Fibroblast of skin of left biceps (primary cell): ENCODE measurements at regions not wholly inside any gene's neighbourhood (a gene's known extent, or its start where the extent isn't known, plus 50 kb on each side); places are given as distances from the start of the nearest gene placed in this dataset.
A peak's percentile ranks its signal among the peaks of the same experiment; 100 is the strongest.
"Not testable (repeated sequence)": the region's sequence is repeated elsewhere in the genome, so short reads cannot be mapped to it uniquely, and the experiment has no call there.

Source experiments
- DNase-seq, 2 experiments: peaks; one replicate each; pipeline ENCODE4 v3.0.0-alpha.2; 2013; ENCODE audit warnings: low read depth in 2 of 2

- no peak for DNase-seq
Measured at GRCh38 chr19:13712767-13713201, 51.5 kb upstream of the MRI1 start.

DNA sequence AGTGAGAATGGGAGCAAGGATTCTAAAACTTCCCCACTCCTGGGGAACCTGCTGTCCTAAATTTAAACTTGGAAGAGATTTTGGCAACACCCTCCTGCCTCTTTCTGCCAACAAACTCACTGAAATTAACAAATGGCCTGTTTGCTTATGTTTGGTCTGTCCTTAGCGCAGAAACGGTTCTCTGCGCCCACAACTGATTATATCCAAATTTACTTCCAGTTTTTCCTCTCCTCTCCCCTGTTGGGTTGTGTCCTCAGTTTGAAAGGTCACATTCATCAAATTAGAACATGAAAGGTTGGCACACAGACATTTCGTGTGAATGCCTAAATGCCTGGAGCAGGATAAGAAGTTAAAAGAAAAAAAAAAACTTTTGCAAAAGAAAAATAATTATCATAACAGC lies 56.4 kb upstream of the MRI1 start:
- DNase-seq: no peak

DNA sequence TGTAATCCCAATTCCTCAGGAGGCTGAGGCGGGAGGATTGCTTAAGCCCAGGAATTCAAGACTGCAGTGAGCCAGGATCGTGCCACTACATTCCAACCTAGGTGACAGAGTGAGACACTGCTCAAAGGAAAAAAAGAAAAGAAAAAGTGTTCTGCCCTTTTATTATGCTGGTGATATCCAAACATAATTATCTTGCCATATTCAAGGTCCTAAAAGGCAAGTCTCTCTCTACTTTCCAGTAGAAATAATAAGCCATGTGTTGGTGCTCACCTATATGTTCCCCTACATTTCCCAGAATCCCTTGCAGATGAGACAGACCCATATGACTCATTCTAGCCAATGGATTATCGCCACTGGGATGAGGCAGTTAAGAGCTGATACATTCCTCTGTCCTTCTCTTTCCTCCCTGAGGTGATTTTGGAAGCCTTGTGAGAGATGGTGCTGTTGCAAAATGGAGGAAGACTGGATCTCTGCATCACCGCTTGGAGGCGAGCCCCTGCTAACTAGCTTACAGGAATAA lies 58.3 kb upstream of the MRI1 start:
- DNase-seq: no peak

DNA sequence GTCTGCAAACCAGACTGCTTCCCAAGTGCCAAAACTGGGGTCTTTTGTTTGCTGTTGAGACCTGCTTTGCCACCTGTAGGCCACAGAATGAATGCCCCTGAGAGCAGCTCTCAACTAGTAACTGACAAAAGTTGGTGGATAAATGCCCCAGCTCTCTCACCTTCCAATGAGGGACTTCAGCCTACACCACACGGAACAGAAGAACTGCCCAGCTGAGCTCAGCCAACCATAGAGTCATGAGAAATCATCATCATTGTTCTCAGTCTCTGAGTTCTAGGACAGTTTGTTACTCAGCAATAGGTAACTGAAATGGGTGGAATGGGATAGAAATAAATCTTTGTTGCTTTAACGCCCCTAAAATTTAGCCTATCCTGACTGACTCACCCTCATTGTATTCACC lies 59.1 kb upstream of the MRI1 start:
- no peak for DNase-seq

- no peak for DNase-seq
Measured at GRCh38 chr19:13701624-13702023, 62.7 kb upstream of the MRI1 start.

- DNase-seq: no peak
Measured at GRCh38 chr19:13700621-13701020, 63.7 kb upstream of the MRI1 start.

GRCh38 chr19:13699786-13700185 lies 64.5 kb upstream of the MRI1 start:
- DNase-seq: no peak

DNA sequence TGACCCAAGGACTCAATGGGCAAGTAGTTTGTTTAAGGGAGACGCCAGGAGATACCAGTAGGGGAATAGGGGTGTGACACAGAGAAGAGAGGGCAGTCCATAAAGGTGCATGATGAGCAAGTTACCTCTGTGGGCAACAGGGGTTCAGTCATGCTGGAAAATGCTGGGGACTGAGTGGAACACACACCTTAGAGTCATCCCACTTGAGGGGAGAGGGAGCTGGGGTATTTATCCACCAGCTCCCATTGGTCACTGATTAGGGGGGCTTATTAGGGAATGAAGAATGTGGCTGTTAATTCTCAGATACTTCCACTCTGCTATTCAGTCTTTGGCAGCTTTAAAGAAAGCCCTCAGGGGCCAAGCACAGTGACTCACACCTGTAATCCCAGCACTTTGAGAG lies 67.5 kb upstream of the MRI1 start:
- no peak for DNase-seq

- no peak for DNase-seq
Measured at GRCh38 chr19:13693889-13694288, 70.4 kb upstream of the MRI1 start.

GRCh38 chr19:13691569-13692435 lies 72.5 kb upstream of the MRI1 start:
- DNase-seq: no peak

DNA sequence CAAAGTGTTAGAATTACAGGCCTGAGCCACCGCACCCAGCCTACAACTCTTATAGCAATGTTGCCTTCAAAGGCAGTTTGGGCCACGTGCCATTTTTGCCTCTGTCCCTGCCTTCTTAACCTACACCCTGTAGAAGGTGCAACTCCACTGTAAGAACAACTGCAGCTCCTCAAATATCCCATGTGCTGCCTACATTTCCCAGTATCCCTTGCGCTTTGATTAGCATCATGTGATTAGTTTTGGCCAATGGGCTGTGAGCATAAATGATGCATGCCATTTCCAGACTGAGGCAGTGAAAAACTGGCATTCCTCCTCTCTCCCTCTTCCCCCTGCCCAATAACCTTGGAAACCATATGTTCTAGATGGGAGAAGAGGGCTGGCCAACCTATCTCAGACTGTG lies 75.2 kb upstream of the MRI1 start:
- no peak for DNase-seq

DNA sequence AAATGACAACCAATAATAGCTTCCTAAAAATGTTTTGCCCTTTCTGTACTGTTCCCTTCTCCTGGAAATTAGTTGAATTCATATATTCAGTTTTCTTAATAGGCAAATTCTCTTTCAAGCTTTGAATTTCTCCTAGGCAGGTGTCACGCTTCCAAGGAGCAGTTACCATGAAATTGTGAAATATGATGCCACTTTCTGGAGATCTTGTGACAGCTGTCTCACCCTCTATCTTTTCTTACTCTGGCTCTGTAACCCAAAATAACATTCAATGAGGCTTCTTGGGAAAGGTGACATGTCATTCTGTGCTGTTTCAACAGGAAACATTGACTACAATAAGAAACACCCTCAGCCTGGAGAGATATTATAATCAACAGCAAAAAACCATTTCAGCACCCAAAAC lies 80.3 kb upstream of the MRI1 start:
- no peak for DNase-seq

GRCh38 chr19:13681509-13681908 lies 82.8 kb upstream of the MRI1 start:
- peak; percentile 42 to 46 for DNase-seq

DNA sequence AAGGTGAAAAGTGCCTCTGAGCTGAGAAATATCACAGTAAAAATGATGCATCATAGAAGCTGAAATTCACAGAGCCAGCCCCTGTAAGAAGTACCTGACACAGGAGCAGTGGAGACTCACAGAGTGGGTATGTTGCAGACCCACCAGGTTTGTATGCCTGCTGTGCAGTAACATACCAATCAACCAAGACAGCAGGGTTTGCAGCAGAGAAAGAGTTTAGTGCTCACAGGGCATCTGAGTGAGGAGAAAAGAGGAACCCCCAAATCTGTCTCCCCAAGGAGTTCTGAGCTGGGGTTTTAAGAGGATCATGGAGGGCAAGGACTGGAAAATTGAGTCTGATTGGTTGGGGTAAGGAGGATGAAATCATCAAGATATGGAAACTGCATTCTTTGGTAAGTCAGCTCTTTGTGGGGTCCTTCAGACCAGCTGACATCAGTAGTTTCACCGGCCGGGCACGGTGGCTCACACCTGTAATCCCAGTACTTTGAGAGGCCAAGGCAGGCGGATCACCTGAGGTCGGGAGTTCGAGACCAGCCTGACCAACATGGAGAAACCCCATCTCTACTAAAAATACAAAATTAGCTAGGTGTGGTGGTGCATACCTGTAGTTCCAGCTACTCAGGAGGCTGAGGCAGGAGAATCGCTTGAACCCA lies 83.5 kb upstream of the MRI1 start:
- DNase-seq: not testable (repeated sequence)

DNA sequence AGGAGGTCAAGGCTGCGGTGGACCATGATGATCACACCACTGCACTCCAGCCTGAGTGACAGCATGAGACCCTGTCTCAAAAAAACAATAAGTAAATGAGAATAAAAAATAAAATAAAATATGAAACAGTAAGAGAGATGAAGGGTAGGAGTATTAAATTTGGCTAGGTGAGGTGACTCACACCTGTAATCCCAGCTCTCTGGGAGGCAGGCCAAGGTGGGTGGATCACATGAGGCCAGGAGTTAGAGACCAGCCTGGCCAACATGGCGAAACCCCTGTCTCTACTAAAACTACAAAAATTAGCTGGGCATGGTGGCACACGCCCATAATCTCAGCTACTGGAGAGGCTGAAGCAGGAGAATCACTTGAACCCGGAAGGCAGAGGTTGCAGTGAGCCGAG lies 87.4 kb upstream of the MRI1 start:
- DNase-seq: not testable (repeated sequence)

- DNase-seq: not testable (repeated sequence)
Measured at GRCh38 chr19:13672480-13673175, 91.7 kb upstream of the MRI1 start.

GRCh38 chr19:13670846-13671245 lies 93.5 kb upstream of the MRI1 start:
- no peak for DNase-seq

GRCh38 chr19:13669780-13670355 lies 94.5 kb upstream of the MRI1 start:
- DNase-seq: no peak

- no peak for DNase-seq
Measured at GRCh38 chr19:13668964-13669363, 95.4 kb upstream of the MRI1 start.

DNA sequence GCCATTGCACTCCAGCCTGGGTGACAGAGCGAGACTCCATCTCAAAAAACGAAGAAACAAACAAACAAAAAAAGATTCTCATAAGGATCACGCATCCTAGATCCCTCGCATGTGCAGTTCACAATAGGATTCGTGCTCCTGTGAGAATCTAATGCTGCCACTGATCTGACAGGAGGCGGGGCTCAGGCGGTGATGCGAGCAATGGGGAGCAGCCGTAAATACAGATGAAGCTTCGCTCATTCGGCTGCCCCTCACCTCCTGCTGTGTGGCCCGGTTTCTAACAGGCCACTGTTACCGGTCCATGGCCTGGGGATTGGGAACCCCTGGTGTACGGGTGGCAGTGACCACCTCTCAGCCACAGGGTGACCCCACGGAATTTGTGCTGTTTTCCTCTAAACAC lies 98.2 kb upstream of the MRI1 start:
- no peak for DNase-seq

DNA sequence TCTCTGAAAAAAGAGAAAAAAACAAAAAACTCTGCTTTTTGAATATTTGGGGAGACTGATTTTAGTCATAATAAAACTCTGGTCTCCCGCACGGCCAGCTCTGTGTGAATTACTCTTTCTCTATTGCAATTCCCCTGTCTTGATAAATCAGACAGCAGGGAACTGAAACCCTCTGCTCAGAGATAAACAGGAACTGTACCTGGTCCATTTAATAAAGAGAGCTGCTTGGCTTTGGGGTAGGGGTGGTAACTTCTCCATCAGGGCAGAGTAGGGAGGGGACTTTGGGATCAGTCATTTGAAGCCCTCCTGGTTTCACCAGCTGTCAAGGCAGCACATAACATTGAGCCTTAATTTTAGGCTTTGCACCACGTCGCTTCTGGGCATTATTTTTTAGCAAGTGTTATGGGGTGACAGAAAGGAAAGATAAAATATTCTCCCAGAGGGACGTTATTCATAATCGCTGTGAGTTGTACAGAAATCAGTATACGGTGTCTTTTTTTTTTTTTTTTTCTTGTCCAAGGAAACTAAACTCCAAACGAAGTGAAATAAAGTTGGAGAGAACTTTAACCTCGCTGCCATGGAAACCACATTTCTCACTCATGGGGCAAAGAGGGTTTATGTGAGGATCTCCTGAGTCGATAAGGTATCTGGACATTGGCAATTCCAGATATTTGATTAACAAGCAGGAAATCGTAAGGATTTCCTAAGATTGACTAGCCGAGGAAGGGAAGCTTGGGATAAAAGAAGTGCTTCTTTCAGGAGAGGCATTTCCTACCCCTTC lies 99.0 kb upstream of the MRI1 start:
- DNase-seq: no peak
